Endothelial cell of umbilical vein (primary cell): ENCODE measurements at regions not wholly inside any gene's neighbourhood (a gene's known extent, or its start where the extent isn't known, plus 50 kb on each side); places are given as distances from the start of the nearest gene placed in this dataset.

Experiments
- BruUV-seq: library from RNA; stranded (reverse); fragments of 400-500 nt; replicated peaks from 2 replicates; lab custom pipeline; 2021; lab: Mats Ljungman, UMichigan
- CTCF ChIA-PET: fragments of 300-600, 350-600 bp; sonication (Branson Sonifier 250); formaldehyde crosslinking; loops from one replicate; lab custom pipeline; 2021; ENCODE audit warnings: antibody characterized with exemption, inconsistent platforms; lab: Charles Lee
- POLR2A ChIA-PET: fragments of 300-600, 350-600 bp; sonication (Branson Sonifier 250); formaldehyde crosslinking; loops from one replicate; lab custom pipeline; 2021; ENCODE audit warnings: antibody characterized with exemption, inconsistent platforms; lab: Charles Lee
- DNase-seq: peaks from one replicate; pipeline ENCODE4 v3.0.0-alpha.2; 2011; ENCODE audit warnings: low read depth, low spot score
- FAIRE-seq: peaks from 2 replicates; lab custom pipeline; 2011; peaks lifted over from hg19 to GRCh38; lab: Jason Lieb, UNC
- H2AFZ ChIP-seq: 2 replicates; pipeline ENCODE4 v1.6.0; 2012; ENCODE audit warnings: low read depth, low read length, control low read depth, inconsistent platforms
- H3K27ac ChIP-seq: 2 replicates; pipeline ENCODE4 v1.5.1; 2011; ENCODE audit warnings: low read depth, mild to moderate bottlenecking, control low read depth, low read length, moderate library complexity; ENCODE audit not compliant: insufficient read depth
- H3K27me3 ChIP-seq, 2 experiments: 2 replicates each; pipeline versions ENCODE4 v1.6.0 to v1.6.1; 2011; ENCODE audit warnings: low read length in 2 of 2, mixed read lengths in 1 of 2; ENCODE audit not compliant: control insufficient read depth in 2 of 2, insufficient read depth in 2 of 2
- H3K36me3 ChIP-seq, 2 experiments: 2 replicates in 1 of 2; 3 replicates in 1 of 2; pipeline ENCODE4 v1.5.1; 2011; ENCODE audit warnings: low read length in 2 of 2, mild to moderate bottlenecking in 1 of 2, moderate library complexity in 1 of 2; ENCODE audit not compliant: control insufficient read depth in 2 of 2, insufficient read depth in 2 of 2; ENCODE audit errors: extremely low read depth in 1 of 2
- H3K4me1 ChIP-seq: 3 replicates; pipeline ENCODE4 v1.5.1; 2011; ENCODE audit warnings: mild to moderate bottlenecking, low read length; ENCODE audit not compliant: control insufficient read depth, insufficient read depth; ENCODE audit errors: extremely low read depth
- H3K4me2 ChIP-seq: 2 replicates; pipeline ENCODE4 v1.6.1; 2011; ENCODE audit warnings: low read length, control low read depth, mixed read lengths; ENCODE audit not compliant: insufficient read depth
- H3K4me3 ChIP-seq, 3 experiments: fragments of 200-600 bp in 1 of 3; sonication (generic), shearing (Covaris generic) in 1 of 3; replicated peaks in 1 of 3; 2 replicates each; pipeline ENCODE4 v1.5.1; 2011 to 2016; ENCODE audit warnings: control low read depth in 3 of 3, low read length in 3 of 3, mild to moderate bottlenecking in 2 of 3, inconsistent platforms in 1 of 3, low read depth in 1 of 3, moderate library complexity in 1 of 3; ENCODE audit not compliant: insufficient read depth in 1 of 3
- H3K79me2 ChIP-seq: 2 replicates; pipeline ENCODE4 v1.6.0; 2012; ENCODE audit warnings: low read length, inconsistent platforms; ENCODE audit not compliant: control insufficient read depth, insufficient read depth
- H3K9ac ChIP-seq: replicated peaks from 2 replicates; pipeline ENCODE3; 2011; ENCODE audit warnings: low read length, control low read depth; ENCODE audit not compliant: insufficient read depth; ENCODE audit errors: extremely low read depth
- H3K9me1 ChIP-seq: replicated peaks from 3 replicates; pipeline ENCODE4 v1.6.0; 2011; ENCODE audit warnings: mild to moderate bottlenecking, low read length; ENCODE audit not compliant: control insufficient read depth, insufficient read depth; ENCODE audit errors: extremely low read depth
- H3K9me3 ChIP-seq: replicated peaks from 2 replicates; pipeline ENCODE4 v1.5.1; 2012; ENCODE audit warnings: low read length, inconsistent platforms; ENCODE audit not compliant: control insufficient read depth, insufficient read depth
- H4K20me1 ChIP-seq: replicated peaks from 2 replicates; pipeline ENCODE3; 2011; ENCODE audit warnings: mild to moderate bottlenecking, low read length; ENCODE audit not compliant: control insufficient read depth, insufficient read depth; ENCODE audit errors: extremely low read depth
- EZH2 ChIP-seq: IDR thresholded peaks from 2 replicates; pipeline ENCODE4 v1.6.1; 2012; ENCODE audit warnings: borderline replicate concordance, low read depth, mild to moderate bottlenecking, moderate library complexity, low read length, inconsistent platforms; ENCODE audit not compliant: severe bottlenecking
- FOS ChIP-seq: IDR thresholded peaks from 2 replicates; pipeline ENCODE4 v1.6.1; 2011; ENCODE audit warnings: mild to moderate bottlenecking, low read length, moderate library complexity, borderline replicate concordance; ENCODE audit not compliant: insufficient read depth
- GATA2 ChIP-seq: IDR thresholded peaks from 2 replicates; pipeline ENCODE4 v1.7.0; 2011; ENCODE audit warnings: low read depth, mild to moderate bottlenecking, moderate library complexity, mixed read lengths, low read length; ENCODE audit not compliant: insufficient read length, insufficient read depth
- JUN ChIP-seq: IDR thresholded peaks from 2 replicates; pipeline ENCODE4 v1.6.1; 2011; ENCODE audit warnings: borderline replicate concordance, low read depth; ENCODE audit not compliant: insufficient read length, insufficient read depth
- MYC ChIP-seq: IDR thresholded peaks from one replicate; pipeline ENCODE4 v1.6.1; 2011; ENCODE audit warnings: mild to moderate bottlenecking, low read depth, low read length
- POLR2A ChIP-seq: IDR thresholded peaks from 2 replicates; pipeline ENCODE4 v1.6.1; 2012; ENCODE audit warnings: low read depth, mild to moderate bottlenecking, control low read depth, low read length
- POLR2AphosphoS5 ChIP-seq: IDR thresholded peaks from 2 replicates; pipeline ENCODE4 v1.6.1; 2012; ENCODE audit warnings: low read depth, mild to moderate bottlenecking, control low read depth, low read length, moderate library complexity; ENCODE audit not compliant: insufficient read depth
- dilution Hi-C: fragments of 300-500 bp; cut with MboI; formaldehyde crosslinking; loops from one replicate; pipeline ENCODE4 v1.15.0; 2019; ENCODE audit warnings: low sequenced_read_pairs; ENCODE audit not compliant: extremely low pct_ligation_motif_present
- intact Hi-C: fragments of 100-400 bp; cut with micrococcal nuclease; formaldehyde crosslinking; loops from one replicate; pipeline ENCODE4 v1.10.0; 2022
- TF ChIP-seq, protein P1 (sequence below), 2 donors: IDR thresholded peaks; 1 replicate in 1 of 2; 2 replicates in 1 of 2; pipeline ENCODE4 v1.5.1; 2011; ENCODE audit warnings: low read length in 2 of 2, mild to moderate bottlenecking in 2 of 2, moderate library complexity in 2 of 2, control low read depth in 1 of 2, inconsistent platforms in 1 of 2, low read depth in 1 of 2; ENCODE audit not compliant: insufficient read depth in 1 of 2; ENCODE audit errors: extremely low read depth in 1 of 2
- TF ChIP-seq, protein P2 (sequence below): IDR thresholded peaks from 2 replicates; pipeline ENCODE4 v1.6.1; 2011; ENCODE audit not compliant: insufficient read depth, insufficient read length

DNA sequence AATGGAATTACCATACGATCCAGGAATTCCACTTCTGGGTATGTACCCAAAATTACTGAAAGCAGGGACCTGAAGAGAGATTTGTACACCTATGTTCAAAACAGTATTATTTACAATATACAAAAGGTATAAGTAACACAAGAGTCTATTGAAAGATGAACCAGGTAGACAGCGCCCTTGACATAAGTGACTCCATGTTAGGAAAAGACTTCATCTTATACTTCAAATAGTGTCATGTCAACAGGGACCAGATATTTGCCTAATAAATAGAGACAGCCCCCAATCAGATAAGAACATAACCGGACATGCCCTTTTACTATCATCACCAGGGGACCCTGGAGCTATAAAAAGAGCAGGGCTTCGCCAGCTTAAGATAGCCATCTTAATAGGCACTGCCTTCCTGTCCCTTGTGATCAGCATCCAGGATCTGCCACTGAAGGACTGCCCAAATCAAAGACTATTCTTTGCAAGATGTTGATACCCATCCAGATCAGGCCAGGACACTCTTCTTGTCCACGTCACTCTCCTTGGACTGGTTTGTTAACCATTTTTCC is 309.0 kb upstream of the SULF2 start:
- Histone ChIP-seq H2AFZ (no peak overlapping the region), H3K36me3 (no peaks in the 10 kb centered on the region), H4K20me1 (no peaks in the 10 kb centered on the region), H3K4me1 (no peaks in the 10 kb centered on the region), H3K4me3 (no peak overlapping the region), H3K9me3 (no peaks in the 10 kb centered on the region), H3K4me2 (no peak overlapping the region), H3K27me3 (peaks cover 0 to 2% of the 10 kb centered on the region in 2 experiments), H3K9me1 (no peaks in the 10 kb centered on the region), H3K27ac (no peak overlapping the region), H3K79me2 (no peaks in the 10 kb centered on the region), H3K9ac (no peak overlapping the region)
- CTCF ChIA-PET, result no interaction called here
- DNase-seq (no peak), FAIRE-seq (no peak)
- TF ChIP-seq, protein P1, sequence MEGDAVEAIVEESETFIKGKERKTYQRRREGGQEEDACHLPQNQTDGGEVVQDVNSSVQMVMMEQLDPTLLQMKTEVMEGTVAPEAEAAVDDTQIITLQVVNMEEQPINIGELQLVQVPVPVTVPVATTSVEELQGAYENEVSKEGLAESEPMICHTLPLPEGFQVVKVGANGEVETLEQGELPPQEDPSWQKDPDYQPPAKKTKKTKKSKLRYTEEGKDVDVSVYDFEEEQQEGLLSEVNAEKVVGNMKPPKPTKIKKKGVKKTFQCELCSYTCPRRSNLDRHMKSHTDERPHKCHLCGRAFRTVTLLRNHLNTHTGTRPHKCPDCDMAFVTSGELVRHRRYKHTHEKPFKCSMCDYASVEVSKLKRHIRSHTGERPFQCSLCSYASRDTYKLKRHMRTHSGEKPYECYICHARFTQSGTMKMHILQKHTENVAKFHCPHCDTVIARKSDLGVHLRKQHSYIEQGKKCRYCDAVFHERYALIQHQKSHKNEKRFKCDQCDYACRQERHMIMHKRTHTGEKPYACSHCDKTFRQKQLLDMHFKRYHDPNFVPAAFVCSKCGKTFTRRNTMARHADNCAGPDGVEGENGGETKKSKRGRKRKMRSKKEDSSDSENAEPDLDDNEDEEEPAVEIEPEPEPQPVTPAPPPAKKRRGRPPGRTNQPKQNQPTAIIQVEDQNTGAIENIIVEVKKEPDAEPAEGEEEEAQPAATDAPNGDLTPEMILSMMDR (IDR thresholded peaks at IDR 0.05; ENCODE audit: extremely low read depth in 1 of 2, insufficient read depth in 1 of 2, low read depth in 1 of 2, low read length in 2 of 2), result no peak
- no peak for TF ChIP-seq POLR2AphosphoS5
- TF ChIP-seq JUN, result no peak
- no peak for TF ChIP-seq GATA2
- TF ChIP-seq MYC, result no peak
- TF ChIP-seq FOS, result no peak
- TF ChIP-seq EZH2, result no peak
- no peak for TF ChIP-seq POLR2A
- TF ChIP-seq, protein P2, sequence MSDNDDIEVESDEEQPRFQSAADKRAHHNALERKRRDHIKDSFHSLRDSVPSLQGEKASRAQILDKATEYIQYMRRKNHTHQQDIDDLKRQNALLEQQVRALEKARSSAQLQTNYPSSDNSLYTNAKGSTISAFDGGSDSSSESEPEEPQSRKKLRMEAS, result no peak
- dilution Hi-C loops (no loop called here), intact Hi-C loops (no loop called here)
- POLR2A ChIA-PET, result no interaction called here
- no TSS peak for BruUV-seq
